GM12878 (cell line): ENCODE measurements at regions not wholly inside any gene's neighbourhood (a gene's known extent, or its start where the extent isn't known, plus 50 kb on each side); places are given as distances from the start of the nearest gene placed in this dataset.

Experiments
- ATAC-seq: fragments of 200-7000 bp; cut with Tn5 transposase; 3 replicates; pipeline ENCODE4 v1.9.1; 2020; ENCODE audit warnings: mild to moderate bottlenecking, moderate library complexity
- BruUV-seq: library from RNA; stranded (reverse); fragments of 400-500 nt; replicated peaks from 2 replicates; lab custom pipeline; 2021; lab: Mats Ljungman, UMichigan
- CTCF ChIA-PET: fragments of 300-600 bp; sonication (Branson Sonifier 250); formaldehyde crosslinking; extraction: SDS; loops from one replicate; lab custom pipeline; 2021; ENCODE audit warnings: inconsistent platforms; lab: Yijun Ruan, JAX
- POLR2A ChIA-PET: fragments of 350-600 bp; formaldehyde crosslinking; extraction: SDS; loops from one replicate; lab custom pipeline; 2021; ENCODE audit warnings: inconsistent platforms; lab: Charles Lee
- RAD21 ChIA-PET: fragments of 300-600 bp; sonication (Branson Sonifier 250); formaldehyde crosslinking; loops from one replicate; lab custom pipeline; 2023; ENCODE audit warnings: antibody characterized with exemption; ENCODE audit not compliant: unreplicated experiment; lab: Charles Lee
- SMC1A ChIA-PET: fragments of 300-600 bp; sonication (Branson Sonifier 250); formaldehyde crosslinking; loops from one replicate; lab custom pipeline; 2023; ENCODE audit not compliant: unreplicated experiment, uncharacterized antibody; lab: Charles Lee
- DNase-seq: peaks from one replicate; pipeline ENCODE4 v3.0.0-alpha.2; 2011; ENCODE audit warnings: low read depth, low spot score
- FAIRE-seq: peaks from 3 replicates; lab custom pipeline; 2011; peaks lifted over from hg19 to GRCh38; lab: Jason Lieb, UNC
- H2AFZ ChIP-seq: 2 replicates; pipeline ENCODE4 v1.6.0; 2011; ENCODE audit warnings: low read depth, low read length, control low read depth; ENCODE audit not compliant: control insufficient read depth
- H3K27ac ChIP-seq: 2 replicates; pipeline ENCODE4 v1.5.1; 2011; ENCODE audit warnings: control low read depth; ENCODE audit not compliant: control insufficient read depth, insufficient read depth
- H3K27me3 ChIP-seq, 2 experiments: replicated peaks in 1 of 2; 2 replicates each; pipeline versions ENCODE4 v1.6.0 to v1.6.1; 2011; ENCODE audit warnings: low read length in 1 of 2; ENCODE audit not compliant: control insufficient read depth in 2 of 2, insufficient read depth in 2 of 2
- H3K36me3 ChIP-seq, 2 experiments: 2 replicates each; pipeline ENCODE4 v1.5.1; 2011; ENCODE audit warnings: low read length in 1 of 2; ENCODE audit not compliant: control insufficient read depth in 2 of 2, insufficient read depth in 2 of 2
- H3K4me1 ChIP-seq: 2 replicates; pipeline ENCODE4 v1.6.1; 2011; ENCODE audit warnings: mild to moderate bottlenecking, low read length, moderate library complexity, mixed read lengths; ENCODE audit not compliant: control insufficient read depth, insufficient read depth
- H3K4me2 ChIP-seq: 2 replicates; pipeline ENCODE4 v1.6.0; 2011; ENCODE audit warnings: control low read depth; ENCODE audit not compliant: control insufficient read depth, insufficient read depth
- H3K4me3 ChIP-seq: fragments of 200-600 bp; sonication (generic); 2 replicates; pipeline ENCODE4 v1.5.1; 2016
- H3K79me2 ChIP-seq: 2 replicates; pipeline ENCODE4 v1.6.0; 2011; ENCODE audit warnings: low read length; ENCODE audit not compliant: control insufficient read depth, insufficient read depth
- H3K9ac ChIP-seq: 2 replicates; pipeline ENCODE4 v1.8.0; 2011; ENCODE audit warnings: low read length, control low read depth, mixed read lengths; ENCODE audit not compliant: control insufficient read depth, insufficient read depth
- H3K9me3 ChIP-seq: replicated peaks from 3 replicates; pipeline ENCODE4 v1.5.1; 2011; ENCODE audit warnings: mild to moderate bottlenecking, low read length; ENCODE audit not compliant: control insufficient read depth, insufficient read depth
- H4K20me1 ChIP-seq: 2 replicates; pipeline ENCODE4 v1.6.0; 2011; ENCODE audit not compliant: control insufficient read depth, insufficient read depth
- ATF3 ChIP-seq: IDR thresholded peaks from 2 replicates; pipeline ENCODE4 v1.6.1; 2011; ENCODE audit warnings: low read depth, mild to moderate bottlenecking, low read length, moderate library complexity, borderline replicate concordance; ENCODE audit errors: extremely low read depth
- CEBPB ChIP-seq, 2 experiments: fragments of 150-350 bp in 1 of 2; IDR thresholded peaks; 2 replicates each; pipeline ENCODE4 v1.6.1; 2012 to 2014; ENCODE audit warnings: low read depth in 2 of 2, low read length in 2 of 2, borderline replicate concordance in 1 of 2, inconsistent platforms in 1 of 2
- FOXK2 ChIP-seq: fragments of 450-650 bp; IDR thresholded peaks from 2 replicates; pipeline ENCODE4 v1.6.1; 2017; ENCODE audit warnings: mild to moderate bottlenecking, moderate library complexity
- HDAC6 ChIP-seq: fragments of 200-600 bp; sonication (generic); IDR thresholded peaks from one replicate; pipeline ENCODE4 v1.8.0; 2017; ENCODE audit warnings: antibody characterized with exemption; ENCODE audit not compliant: unreplicated experiment
- HDGF ChIP-seq: fragments of 450-650 bp; IDR thresholded peaks from 2 replicates; pipeline ENCODE4 v1.6.1; 2016; ENCODE audit warnings: antibody characterized with exemption
- KLF5 ChIP-seq: fragments of 450-650 bp; IDR thresholded peaks from 2 replicates; pipeline ENCODE4 v1.6.1; 2014; ENCODE audit warnings: mild to moderate bottlenecking; ENCODE audit not compliant: partially characterized antibody
- NFYB ChIP-seq: IDR thresholded peaks from 2 replicates; pipeline ENCODE4 v1.6.1; 2011; ENCODE audit warnings: low read depth, mild to moderate bottlenecking, low read length, improper control_type of control experiment, moderate library complexity; ENCODE audit not compliant: insufficient read depth
- NR2C1 ChIP-seq: fragments of 450-650 bp; IDR thresholded peaks from 2 replicates; pipeline ENCODE4 v1.6.1; 2017; ENCODE audit warnings: antibody characterized with exemption, mild to moderate bottlenecking, moderate library complexity
- PBX3 ChIP-seq: IDR thresholded peaks from 2 replicates; pipeline ENCODE4 v1.6.1; 2011; ENCODE audit warnings: mild to moderate bottlenecking, low read depth, low read length, moderate library complexity; ENCODE audit not compliant: insufficient replicate concordance
- TBL1XR1 ChIP-seq: IDR thresholded peaks from 2 replicates; pipeline ENCODE4 v1.6.1; 2012; ENCODE audit warnings: low read depth, low read length, improper control_type of control experiment
- YY1 ChIP-seq: IDR thresholded peaks from 2 replicates; pipeline ENCODE4 v1.6.1; 2011; ENCODE audit warnings: low read depth, mild to moderate bottlenecking, low read length
- ZNF622 ChIP-seq: fragments of 450-650 bp; IDR thresholded peaks from 2 replicates; pipeline ENCODE4 v1.6.1; 2017; ENCODE audit warnings: mild to moderate bottlenecking, inconsistent platforms
- WGBS: methylation state at CpG from one replicate; pipeline ENCODE4 v1.1.6; 2016; ENCODE audit warnings: low lambda C conversion rate; ENCODE audit not compliant: insufficient replicate concordance, insufficient coverage; ENCODE audit errors: missing lambda C conversion rate; 5-methylcytosine and 5-hydroxymethylcytosine counted together
- in situ Hi-C: fragments of 300-500 bp; cut with MboI; formaldehyde crosslinking; loops from 9 replicates; pipeline ENCODE4 v1.14.3; 2018; ENCODE audit warnings: mixed read lengths
- intact Hi-C: fragments of 100-400 bp; cut with micrococcal nuclease; formaldehyde crosslinking; loops from one replicate; pipeline ENCODE4 v1.14.2; 2022; ENCODE audit not compliant: unreplicated experiment

DNA sequence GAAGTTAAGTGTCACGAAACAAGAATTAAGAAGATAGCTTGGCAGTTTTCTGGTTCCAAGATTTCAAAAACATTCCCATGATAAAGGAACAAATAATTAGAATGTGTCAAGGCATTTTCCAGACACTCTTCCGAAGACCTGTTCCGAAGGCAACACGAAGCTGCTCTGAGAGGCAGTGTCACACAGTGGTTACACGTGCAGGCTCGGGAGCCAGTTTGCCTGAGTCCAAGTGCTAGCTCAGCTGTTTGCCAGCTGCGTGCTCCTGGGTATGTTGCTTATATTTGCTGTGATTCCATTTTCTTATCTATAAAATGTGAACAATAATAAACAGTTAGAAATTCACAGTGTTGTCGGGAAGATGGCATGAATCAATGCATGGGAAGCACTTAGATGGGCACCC, 217.9 kb upstream of the GRIP1 start:
- no peak for TF ChIP-seq CEBPB (IDR thresholded peaks at IDR 0.05; ENCODE audit: borderline replicate concordance in 1 of 2, low read depth in 2 of 2, low read length in 2 of 2)
- TF ChIP-seq PBX3, result no peak
- TF ChIP-seq FOXK2, result no peak
- no peak for TF ChIP-seq KLF5
- no peak for TF ChIP-seq ZNF622
- no peak for TF ChIP-seq TBL1XR1
- no peak for TF ChIP-seq HDGF
- TF ChIP-seq NFYB, result no peak
- no peak for TF ChIP-seq YY1
- no peak for TF ChIP-seq HDAC6
- TF ChIP-seq ATF3, result no peak
- no peak for TF ChIP-seq NR2C1
- ChIA-PET SMC1A (no interaction called here), RAD21 (no interaction called here), POLR2A (no interaction called here), CTCF (no interaction called here)
- H3K4me1 ChIP-seq, result peaks cover 14% of the 10 kb centered on the region
- H4K20me1 ChIP-seq, result no peaks in the 10 kb centered on the region
- DNase-seq, result no peak
- H3K4me2 ChIP-seq, result no peak overlapping the region
- H3K79me2 ChIP-seq, result no peaks in the 10 kb centered on the region
- no peak overlapping the region for H3K4me3 ChIP-seq
- no peak overlapping the region for H2AFZ ChIP-seq
- WGBS, result 40% methylated on average over 8 of the region's 8 CpGs
- H3K27me3 ChIP-seq, result no peaks in the 10 kb centered on the region
- H3K27ac ChIP-seq, result no peak overlapping the region
- H3K9ac ChIP-seq, result no peak overlapping the region
- no peaks in the 10 kb centered on the region for H3K36me3 ChIP-seq
- intact Hi-C loops (no loop called here), in situ Hi-C loops (no loop called here)
- ATAC-seq, result no peak
- no peaks in the 10 kb centered on the region for H3K9me3 ChIP-seq
- FAIRE-seq, result no peak
- no TSS peak for BruUV-seq
